ENCODE measurements at regions not wholly inside any gene's neighbourhood (a gene's known extent, or its start where the extent isn't known, plus 50 kb on each side); places are given as distances from the start of the nearest gene placed in this dataset.
"Not testable (repeated sequence)": the region's sequence is repeated elsewhere in the genome, so short reads cannot be mapped to it uniquely, and the experiment has no call there.

DNA sequence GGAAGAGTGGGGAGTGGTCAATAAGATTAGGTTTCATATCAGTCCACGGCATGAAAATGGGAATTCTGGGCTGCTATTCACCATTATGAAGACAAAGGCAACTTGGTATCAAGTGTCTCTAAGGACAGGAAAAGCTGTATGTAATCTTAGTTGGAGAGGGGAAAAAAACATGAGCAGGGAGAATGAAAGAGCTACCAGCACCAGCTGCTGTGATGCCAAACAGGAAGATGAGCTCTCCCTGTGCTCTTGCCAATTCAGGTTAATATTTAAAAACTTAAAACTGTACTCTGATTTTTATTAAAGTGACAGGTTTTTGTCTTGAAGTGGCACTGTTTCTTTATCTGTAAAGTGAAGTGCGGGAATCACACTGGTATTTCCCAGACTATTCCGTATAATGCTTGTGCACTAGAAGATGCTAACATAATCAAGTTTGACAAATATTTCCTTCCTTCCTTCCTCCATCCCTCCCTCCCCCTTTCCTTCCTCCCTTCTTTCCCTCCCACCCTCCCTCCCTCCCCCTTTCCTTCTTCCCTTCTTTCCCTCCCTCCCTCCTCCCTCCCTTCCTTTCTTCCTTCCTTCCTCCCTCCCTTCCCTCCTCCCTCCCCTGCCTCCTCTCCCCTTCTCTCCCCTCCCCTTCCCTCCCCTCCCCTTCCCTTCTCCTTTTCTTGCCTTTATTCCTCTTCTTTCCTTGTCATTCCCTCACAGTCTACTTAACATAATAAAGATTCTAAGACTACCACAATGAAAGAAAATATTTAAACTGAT is 1383.0 kb upstream of the C9orf72 start:
- no peak for DNase-seq

DNA sequence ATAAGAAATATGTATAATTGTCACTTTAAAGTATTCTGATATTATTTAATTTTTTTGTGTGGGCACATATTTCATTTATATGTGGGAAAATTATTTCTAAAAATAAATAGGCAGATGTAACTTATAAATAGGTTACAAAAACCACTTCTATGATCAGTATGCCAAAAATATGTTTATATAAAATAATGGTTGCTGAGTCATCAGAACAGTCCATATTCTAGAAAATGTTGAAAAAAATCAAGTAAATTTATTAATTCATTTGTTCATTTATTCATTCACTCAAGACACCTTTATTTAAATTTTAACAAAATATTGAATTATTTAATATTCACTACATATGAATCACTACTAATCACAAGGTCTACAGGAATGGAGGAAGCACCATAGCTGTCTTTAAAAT is 1387.3 kb upstream of the C9orf72 start:
- DNase-seq, result no peak

DNA sequence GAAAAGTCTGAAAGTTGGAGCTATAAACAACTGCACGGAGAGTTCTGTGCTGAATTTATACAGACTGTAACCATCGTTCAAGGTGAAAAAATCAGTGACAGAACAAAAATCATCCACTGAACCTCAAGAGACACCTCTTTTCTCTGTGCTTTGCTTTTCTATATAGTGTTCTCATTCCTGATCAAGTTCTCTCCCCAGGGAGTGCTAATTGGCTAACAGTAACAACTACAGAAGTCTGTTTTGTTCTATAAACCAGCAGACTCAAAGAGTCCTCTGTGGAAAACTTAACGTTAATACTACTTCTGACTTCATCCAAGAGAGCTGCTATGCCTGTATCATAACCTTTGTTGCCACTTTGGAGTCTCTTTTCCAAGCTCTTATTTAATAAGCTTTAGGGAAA is 1388.3 kb upstream of the C9orf72 start:
- DNase-seq, result no peak

DNA sequence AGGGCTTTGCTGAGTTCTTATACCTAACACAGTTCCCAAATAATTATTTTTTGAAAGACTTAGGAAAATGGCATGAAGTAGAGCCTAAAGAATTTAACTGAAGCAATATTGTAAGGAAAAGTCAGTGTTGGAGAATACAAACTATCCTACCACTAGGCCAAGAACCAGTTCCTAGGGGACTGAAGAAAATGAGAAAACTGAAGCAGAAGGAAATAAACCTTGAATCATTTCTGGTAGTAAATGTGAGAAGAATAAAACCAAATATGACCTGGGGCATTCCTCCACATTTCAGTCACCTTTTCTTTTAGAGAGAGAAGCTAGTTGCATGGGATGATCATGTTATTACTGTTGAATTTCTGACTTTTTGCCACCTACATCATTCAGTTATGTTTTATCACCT is 1393.9 kb upstream of the C9orf72 start:
- DNase-seq, result no peak

DNA sequence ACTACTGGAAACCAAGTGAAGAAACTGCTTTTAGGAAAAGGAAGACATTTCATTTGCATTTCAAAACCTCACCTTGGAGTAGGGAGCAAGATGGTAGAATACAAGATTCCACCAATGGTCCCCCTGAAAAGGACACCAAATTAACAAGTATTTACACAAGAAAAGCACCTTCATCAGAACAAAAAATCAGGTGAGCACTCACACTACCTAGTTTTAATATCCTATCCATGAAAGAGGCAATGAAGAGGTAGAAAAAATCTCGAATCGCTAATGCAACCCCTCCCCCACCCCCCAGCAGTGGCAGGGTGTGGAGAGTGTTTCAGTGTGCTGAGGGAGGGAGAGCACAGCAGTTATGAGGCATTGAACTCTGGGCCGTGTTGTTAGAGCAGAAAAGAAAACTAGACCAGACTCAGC is 1397.0 kb upstream of the C9orf72 start:
- no peak for DNase-seq

DNA sequence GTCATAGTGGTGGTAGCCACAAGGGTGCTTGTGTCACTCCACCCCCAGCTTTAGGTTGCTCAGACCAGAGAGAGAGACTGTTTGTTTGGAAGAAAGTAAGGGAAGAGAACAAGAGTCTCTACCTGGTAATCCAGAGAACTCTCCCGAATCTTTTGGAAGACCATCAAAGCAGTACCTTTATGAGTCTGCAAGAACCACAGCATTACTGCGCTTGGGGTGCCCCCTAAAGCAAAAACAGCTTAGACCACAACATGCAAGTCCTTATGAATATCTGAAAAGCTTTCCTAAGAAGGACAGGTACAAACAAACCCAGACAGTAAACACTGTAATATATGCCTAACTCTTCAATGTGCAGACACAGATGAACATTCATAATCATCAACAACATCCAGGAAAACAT is 1398.6 kb upstream of the C9orf72 start:
- DNase-seq, result no peak

DNA sequence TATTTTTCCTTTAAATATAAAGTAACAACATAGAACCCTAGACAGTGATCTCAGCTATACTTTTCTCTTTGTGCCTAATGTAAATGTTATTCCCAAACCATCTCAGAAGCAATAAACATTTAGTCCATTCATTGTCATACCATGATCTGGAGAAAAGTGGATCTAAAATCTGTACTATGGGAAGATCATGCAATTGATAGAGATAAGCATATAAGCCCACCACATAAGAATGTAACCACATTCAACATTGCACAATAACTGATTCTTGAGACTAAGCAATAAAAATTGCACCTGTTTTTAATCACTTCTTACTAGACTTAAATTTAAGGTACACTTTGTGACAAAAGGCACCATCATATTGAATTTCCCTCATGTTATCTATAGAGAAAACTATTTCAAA is 1403.0 kb upstream of the C9orf72 start:
- DNase-seq, result no peak

DNA sequence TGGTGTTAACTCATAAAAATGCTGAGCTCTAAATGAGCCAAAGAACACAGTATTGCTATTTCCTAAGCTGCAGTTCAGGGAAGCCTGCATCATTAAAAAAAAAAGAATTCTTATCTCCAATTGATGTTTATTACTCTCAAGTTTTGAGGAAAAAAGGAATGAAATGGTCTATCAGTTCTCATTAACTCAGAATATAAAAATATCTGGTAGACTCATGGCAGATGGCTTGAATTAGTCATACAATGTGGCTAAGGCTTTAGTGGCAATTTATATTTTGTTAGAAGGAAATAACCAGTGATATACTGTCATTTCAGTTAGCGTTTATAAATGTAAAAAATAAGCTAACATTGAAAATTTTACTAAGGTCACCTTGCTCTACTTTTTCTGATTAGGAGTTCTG is 1403.4 kb upstream of the C9orf72 start:
- DNase-seq, result no peak

DNA sequence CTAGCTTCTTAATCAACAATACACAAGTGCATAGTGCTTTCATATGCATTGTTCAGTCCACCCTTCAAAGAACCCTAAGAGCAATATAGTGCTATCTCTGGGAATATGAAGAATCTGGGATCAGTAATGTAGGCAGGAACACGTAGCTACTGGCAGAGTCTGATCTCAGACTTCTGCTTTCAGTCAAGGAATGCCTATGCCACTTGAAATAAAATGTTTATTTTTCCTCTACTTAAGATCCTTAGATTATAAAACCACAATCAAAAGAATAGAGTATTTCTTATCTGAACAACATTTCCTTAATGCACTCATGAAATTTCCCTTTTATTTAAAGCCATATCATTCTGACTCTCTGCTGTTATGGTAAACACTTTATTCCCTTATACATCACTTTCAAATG is 1407.8 kb upstream of the C9orf72 start:
- DNase-seq, result no peak

DNA sequence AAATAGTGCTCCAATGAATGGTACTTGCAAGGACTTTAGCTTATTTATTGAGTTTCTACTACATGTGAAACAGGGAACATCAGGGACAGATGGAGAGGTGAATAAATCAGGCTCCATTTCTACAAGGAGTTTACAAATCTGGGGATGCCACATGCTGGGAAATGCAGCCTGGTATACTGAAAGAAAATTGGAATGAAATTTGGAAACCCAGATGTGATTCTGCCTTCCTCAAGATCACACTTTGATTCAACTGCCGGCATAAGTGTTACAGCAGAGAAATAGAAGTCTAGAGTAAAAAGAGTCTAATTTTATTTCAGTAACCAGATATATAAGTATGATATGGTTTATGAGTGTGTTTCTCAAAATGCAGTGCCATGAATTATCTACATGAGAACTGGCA is 1408.4 kb upstream of the C9orf72 start:
- no peak for DNase-seq

DNA sequence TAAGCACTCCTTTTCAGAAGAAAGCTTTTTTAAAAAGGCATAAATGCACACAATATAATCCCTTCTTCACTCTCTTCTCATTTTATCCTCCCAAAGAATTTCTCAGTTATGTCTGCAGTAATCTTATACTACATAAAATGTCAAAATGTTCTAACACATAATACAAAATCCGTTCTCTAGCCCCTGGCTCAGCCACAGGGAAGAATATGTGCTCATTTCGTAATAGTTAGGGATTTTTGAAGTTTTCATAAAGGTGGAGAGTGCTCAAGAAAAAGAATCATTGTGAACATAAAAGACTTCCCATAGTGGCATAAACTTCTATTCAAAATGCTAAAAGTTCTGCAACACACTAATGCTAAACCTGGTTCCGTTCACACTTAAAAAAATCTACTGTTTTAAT is 1410.7 kb upstream of the C9orf72 start:
- no peak for DNase-seq

DNA sequence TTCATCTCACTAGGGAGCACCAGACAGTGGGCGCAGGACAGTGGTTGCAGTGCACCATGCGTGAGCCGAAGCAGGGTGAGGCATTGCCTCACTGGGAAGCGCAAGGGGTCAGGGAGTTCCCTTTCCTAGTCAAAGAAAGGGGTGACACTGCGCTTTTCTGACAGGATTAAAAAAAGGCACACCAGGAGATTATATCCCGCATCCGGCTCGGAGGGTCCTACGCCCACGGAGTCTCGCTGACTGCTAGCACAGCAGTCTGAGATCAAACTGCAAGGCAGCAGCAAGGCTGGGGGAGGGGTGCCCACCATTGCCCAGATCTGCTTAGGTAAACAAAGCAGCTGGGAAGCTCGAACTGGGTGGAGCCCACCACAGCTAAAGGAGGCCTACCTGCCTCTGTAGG is 1416.7 kb upstream of the C9orf72 start:
- not testable (repeated sequence) for DNase-seq

DNA sequence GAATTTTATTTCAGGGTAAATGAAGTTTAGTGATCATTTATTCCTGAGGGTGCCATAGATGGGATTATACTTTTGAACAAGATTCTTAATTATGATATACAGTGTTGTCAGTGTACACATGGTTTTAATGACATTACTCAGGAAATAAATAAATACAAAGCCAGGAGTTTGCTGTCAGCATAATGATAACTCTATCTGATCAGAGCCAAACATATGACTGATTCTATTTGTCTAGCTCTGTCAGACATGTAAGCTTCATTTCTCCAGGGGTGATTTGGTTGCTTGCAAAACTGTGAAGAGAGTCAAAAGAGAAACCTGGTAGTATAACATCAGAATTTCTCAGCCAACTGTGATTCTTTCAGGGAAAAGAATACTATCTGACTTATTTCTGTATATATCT is 1425.8 kb upstream of the C9orf72 start:
- no peak for DNase-seq

DNA sequence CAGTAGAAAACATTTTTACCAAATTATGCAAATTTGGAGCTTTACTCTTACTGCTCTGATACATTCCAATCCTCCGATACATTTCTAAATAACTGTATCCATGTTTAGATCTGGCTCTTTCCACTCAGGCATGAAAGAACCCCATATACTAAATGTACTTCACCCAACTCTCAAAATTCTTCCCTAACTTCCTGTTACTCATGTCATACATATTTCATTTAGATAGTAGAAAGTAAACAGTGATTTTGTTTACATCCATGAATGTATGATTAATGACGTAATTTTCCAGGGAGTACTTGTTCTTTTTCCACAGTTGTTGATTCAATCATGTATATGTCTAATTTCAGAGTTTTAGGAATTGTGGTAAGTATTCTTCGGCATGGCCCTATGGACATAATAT is 1426.5 kb upstream of the C9orf72 start:
- DNase-seq, result no peak

DNA sequence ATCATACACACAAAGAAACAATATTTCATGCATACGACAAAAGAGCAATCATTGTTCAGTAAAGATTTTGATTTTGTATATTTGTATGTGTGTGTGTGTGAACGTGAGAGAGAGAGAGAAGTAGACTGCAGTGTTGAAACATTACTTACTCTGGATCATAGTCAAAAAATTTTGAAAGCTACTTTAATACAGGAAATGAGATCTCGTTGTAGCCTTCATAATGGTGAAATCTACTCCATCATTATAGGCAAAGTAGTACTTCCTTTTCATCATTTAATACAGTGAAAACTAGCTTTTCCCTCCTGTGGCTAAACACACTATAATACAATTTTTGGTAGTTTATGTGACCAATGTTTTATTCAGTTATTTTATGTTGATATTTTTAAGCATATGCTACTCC is 1427.7 kb upstream of the C9orf72 start:
- no peak for DNase-seq

DNA sequence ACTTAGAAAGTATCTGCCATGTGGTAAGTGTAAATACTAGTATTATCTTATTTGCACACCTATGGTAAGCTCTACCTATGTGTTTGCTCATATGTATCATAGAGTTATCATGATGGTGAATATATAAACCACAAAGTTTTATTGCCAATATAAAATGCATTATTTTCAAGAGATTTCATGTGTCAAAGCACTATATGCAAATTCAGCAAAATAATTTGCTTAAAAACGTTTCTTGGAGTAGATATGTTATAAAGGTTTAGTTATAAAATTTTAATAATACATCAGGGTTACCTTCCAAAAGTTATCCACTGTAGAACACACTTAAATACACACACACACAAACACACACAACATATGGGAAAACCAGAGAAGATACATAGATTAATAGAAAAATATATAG is 1431.7 kb upstream of the C9orf72 start:
- no peak for DNase-seq

DNA sequence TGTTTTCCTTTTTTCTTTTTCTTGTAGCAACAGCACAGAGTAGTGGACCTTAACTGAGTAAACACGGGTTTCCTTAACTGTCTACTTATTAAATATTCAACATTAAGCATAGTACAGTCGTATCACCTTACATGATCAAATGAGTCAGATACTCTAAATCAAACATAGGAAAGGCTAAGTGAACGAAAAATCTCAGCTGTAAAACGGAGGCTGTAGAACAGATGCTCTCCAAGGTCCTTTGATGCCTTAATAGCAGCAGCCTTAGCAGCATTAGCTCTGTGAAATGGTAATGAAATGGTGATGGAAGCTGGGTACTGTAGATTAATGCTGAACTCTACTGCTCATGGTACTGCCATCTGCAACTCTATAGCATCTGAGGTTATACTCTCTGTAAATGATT is 1433.3 kb upstream of the C9orf72 start:
- no peak for DNase-seq

DNA sequence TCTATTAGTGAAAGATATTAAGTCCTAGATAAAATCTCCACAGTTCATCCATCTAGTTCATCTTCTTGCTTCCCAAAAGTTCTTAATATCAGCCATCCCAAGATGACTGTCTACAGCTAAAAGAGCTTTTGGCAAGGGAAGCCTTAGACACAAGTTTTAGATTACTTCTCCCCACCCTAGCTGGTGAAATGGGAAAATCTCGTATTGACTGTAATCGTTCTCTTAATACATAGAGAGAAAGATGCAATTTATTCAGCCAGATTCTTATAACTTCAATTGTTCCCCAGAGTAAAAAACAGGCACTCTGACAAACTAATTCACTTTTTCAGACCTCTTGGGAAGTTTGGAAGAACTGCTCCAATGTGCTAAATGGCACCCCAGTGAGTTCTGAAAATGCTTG is 1439.6 kb upstream of the C9orf72 start:
- no peak for DNase-seq

DNA sequence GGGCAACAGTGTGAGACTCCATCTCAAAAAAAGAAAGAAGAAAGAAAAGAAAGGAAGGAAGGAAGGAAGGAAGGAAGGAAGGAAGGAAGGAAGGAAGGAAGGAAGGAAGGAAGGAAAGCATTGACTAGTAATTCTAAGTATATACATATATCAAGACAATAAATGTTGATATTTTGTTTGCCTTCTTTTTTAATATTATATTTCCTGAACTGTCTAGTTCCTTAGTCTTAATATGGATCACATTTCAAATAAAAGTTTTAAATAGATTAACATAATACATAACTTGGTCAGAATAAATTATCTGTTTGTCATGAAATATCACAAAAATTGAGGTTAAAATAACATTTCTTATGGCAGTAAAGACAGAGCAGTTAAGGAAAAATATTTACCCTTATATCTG is 1448.4 kb upstream of the C9orf72 start:
- no peak for DNase-seq

DNA sequence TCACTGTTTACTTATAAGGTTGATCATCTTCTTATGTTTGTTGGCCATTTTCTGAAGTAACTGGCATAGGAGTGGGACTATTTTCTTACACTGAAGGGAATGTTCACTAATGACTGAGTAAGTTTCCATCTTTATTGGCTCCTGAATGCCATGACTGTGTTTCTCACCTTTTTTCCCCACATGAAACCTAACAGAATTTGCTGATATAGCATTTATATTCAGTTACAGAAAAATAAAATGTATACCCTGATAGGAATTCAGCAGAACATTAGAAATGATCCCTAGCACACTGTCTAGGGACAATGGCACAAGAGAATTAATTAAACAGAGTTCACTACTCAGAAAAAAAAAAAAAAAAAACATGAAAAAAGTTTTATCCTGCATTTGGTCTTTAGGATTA is 1465.1 kb upstream of the C9orf72 start:
- DNase-seq, result no peak

DNA sequence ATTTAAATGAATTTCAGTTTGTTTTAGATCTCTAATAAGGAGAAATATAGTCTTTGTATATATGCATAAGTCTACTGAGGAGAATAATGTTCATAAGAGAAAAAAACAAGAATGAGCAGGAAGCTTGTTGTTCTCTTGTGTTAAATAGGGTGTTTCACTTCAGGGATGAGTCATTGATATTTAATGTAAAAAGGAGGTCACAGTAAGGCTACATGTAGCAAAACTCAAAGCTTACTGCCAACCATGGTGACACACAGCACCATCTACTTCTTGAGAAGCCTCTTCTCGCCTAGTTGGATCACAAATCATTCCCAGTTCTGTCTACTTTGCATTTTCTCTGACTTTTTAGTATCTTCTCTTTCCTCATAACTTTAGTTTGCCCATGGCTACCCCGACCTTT is 1466.0 kb upstream of the C9orf72 start:
- DNase-seq, result no peak

DNA sequence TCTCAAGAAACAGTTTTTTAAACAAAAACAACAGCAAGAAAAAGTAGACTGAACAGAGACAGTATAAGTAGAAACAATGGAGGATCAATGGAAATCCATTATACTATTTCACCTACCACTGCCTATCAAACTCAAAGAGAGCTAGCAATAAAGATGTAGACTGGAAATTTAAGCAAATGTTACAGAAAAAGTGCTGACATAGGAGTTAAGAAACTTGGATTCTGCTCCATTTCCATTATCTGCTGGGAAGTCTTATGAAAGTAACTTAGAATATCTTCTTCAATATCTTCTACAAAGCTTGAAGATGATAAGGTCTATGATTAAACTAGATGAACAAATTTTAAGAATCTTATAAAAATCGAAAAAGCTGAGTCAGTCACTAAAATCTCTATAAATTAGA is 1469.8 kb upstream of the C9orf72 start:
- DNase-seq, result no peak

DNA sequence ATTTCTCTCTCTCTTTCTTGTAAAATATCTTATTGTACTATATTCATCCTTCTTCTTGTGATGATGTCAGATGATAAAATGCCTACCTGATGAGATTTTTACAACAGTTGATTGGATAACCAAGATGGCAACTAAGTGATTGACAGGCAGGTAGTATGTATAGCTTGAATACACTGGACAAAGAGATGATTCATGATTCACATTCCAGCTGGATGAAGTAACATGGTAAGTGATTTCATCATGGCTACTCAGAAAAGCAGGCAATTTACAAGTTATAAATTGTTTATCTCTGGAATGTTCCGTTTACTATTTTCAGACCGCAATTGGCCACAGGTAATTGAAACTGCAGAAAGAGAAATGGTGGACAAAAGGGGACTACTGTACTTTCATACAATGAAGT is 1471.7 kb upstream of the C9orf72 start:
- no peak for DNase-seq

DNA sequence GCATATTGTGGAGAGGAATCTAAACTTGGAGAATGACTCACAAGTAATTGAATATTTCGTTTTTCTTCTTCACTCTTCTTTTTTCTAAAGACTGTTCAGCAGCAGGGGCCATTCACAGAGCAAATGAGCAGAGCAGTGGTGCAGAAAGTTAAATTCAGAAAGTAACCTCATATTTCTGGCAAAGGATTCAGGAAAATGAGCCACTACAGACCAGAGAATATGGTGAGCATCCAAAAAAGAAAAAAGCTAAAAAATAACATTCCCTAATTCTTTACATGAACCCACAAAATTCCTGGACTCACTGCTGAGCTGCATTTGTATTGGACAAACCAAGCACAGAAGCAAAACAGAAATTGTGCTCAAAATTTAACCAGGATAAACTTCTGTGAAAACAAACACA is 1486.8 kb upstream of the C9orf72 start:
- no peak for DNase-seq

DNA sequence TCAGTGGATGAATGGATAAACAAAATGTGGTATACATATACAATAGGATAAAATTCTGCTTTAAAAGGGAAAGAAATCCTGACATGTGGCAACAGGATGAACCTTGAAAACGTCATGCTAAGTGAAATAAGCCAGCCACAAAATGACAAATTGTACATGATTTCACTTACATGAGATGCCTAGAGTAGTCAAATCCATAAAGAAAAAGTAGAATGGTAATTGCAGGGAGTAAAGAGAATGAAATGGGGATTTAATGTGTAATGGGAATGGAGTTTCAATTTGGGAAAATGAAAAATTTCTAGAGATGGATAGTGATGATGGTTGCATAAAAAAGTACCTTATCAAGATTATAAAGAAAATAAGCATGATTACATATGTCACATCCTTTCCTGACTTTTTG is 1489.2 kb upstream of the C9orf72 start:
- DNase-seq, result no peak

DNA sequence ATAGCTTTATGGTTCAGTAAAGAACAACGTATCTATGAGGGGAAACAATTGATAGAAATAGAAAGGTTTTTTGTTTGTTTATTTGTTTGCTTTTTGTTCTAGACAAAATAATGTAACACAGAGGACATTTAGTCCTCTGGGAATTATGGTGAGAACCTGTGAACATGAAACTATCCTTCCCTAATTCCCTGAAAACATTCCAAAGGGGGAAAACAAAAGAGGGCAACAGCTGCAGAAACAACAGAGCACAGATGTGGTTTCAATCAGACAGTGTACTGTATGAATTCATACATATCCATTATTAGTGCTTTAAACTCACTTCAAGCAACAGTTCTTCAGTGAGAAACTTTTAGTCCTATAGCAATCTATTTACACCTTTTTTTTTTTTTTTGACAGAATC is 1489.8 kb upstream of the C9orf72 start:
- DNase-seq, result no peak
